ENCODE measurements at regions not wholly inside any gene's neighbourhood (a gene's known extent, or its start where the extent isn't known, plus 50 kb on each side); places are given as distances from the start of the nearest gene placed in this dataset.

- Histone ChIP-seq H3K4me2 (ENCODE audit: low read length) (no peak overlapping the region), H3K9me3 (ENCODE audit: low read length) (no peaks in the 10 kb centered on the region), H4K20me1 (ENCODE audit: insufficient read depth, low read length) (no peaks in the 10 kb centered on the region), H3K4me1 (ENCODE audit: insufficient read depth, low read length, poor library complexity, severe bottlenecking) (no peaks in the 10 kb centered on the region), H3K9me2 (ENCODE audit: insufficient read depth, low read length) (no peaks in the 10 kb centered on the region), H3K27ac (ENCODE audit: low read depth, low read length, poor library complexity, severe bottlenecking) (no peak overlapping the region), H3K79me2 (ENCODE audit: insufficient read depth, low read depth, low read length) (no peaks in the 10 kb centered on the region), H3K4me3 (ENCODE audit: low read depth, low read length, poor library complexity, severe bottlenecking) (no peak overlapping the region), H2AFZ (ENCODE audit: low read length) (no peak overlapping the region), H3K36me3 (ENCODE audit: insufficient read depth, low read length) (no peaks in the 10 kb centered on the region)
- CTCF ChIA-PET (ENCODE audit: unreplicated experiment) = no interaction called here
- no peak for DNase-seq (ENCODE audit: low spot score)
- intact Hi-C loops (cut with micrococcal nuclease; ENCODE audit: unreplicated experiment) = no loop called here
- no TSS peak for BruUV-seq (replicated peaks)
- POLR2A ChIA-PET = interaction anchor here (0.9 kb wide), 1 partner anchor 12 kb away, joined by 5 read pairs; no protein-coding TSS in a partner anchor
- TF ChIP-seq EZH2phosphoT487 (IDR thresholded peaks at IDR 0.05; ENCODE audit: borderline replicate concordance, low read depth, low read length) (no peak), CTCF (conservative IDR thresholded peaks at IDR 0.05; ENCODE audit: low read length) (no peak)
Observed at GRCh38 chr12:60194678-60195077, 598.8 kb downstream of the SLC16A7 start.

DNA sequence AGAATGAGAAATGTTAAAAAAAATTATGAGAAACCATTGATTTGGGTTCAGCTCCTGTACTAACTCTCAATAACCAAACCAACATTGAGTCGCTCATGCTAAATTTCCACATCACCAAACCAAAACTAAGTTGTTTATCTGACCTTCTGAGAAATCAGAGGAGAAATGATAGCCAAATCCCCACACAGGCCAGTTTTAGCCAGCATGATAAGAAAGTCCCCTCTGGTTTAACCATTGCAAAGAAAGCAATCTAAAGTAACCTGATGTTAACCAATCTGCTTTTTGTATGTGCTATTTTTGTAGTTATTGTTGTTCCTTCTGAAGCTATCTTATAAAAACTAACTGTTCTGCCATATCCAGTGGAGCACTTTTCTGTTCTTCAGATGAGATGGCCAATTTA lies 599.7 kb downstream of the SLC16A7 start:
- Histone ChIP-seq H3K9me2 (ENCODE audit: insufficient read depth, low read length) (no peaks in the 10 kb centered on the region), H3K36me3 (ENCODE audit: insufficient read depth, low read length) (no peaks in the 10 kb centered on the region), H3K9me3 (ENCODE audit: low read length) (no peaks in the 10 kb centered on the region), H3K4me1 (ENCODE audit: insufficient read depth, low read length, poor library complexity, severe bottlenecking) (no peaks in the 10 kb centered on the region), H3K4me3 (ENCODE audit: low read depth, low read length, poor library complexity, severe bottlenecking) (no peak overlapping the region), H3K4me2 (ENCODE audit: low read length) (no peak overlapping the region), H4K20me1 (ENCODE audit: insufficient read depth, low read length) (no peaks in the 10 kb centered on the region), H3K79me2 (ENCODE audit: insufficient read depth, low read depth, low read length) (no peaks in the 10 kb centered on the region), H3K27ac (ENCODE audit: low read depth, low read length, poor library complexity, severe bottlenecking) (no peak overlapping the region), H2AFZ (ENCODE audit: low read length) (no peak overlapping the region)
- POLR2A ChIA-PET = interaction anchor here (0.9 kb wide), 1 partner anchor 11 kb away, joined by 5 read pairs; no protein-coding TSS in a partner anchor
- DNase-seq (ENCODE audit: low spot score) = no peak
- CTCF ChIA-PET (ENCODE audit: unreplicated experiment) = no interaction called here
- intact Hi-C loops (cut with micrococcal nuclease; ENCODE audit: unreplicated experiment) = no loop called here
- no TSS peak for BruUV-seq (replicated peaks)
- no peak for TF ChIP-seq CTCF (conservative IDR thresholded peaks at IDR 0.05; ENCODE audit: low read length)
- no peak for TF ChIP-seq EZH2phosphoT487 (IDR thresholded peaks at IDR 0.05; ENCODE audit: borderline replicate concordance, low read depth, low read length)

DNA sequence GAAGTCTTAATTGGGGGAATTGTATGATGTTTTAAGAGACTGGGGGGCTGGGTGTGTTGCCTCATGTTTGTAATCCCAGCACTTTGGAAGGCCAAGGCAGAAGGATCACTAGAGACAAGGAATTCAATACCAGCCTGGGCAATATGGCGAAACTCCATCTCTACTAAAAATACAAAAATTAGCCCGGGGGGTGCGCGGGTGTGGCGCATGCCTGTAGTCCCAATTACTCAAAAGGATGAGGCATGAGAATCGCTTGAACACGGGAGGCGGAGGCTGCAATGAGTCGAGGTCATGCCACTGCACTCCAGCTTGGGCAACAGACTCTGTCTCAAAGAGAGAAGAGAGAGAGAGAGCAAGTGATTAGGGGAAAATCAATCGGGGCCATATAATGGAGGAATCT lies 600.5 kb downstream of the SLC16A7 start:
- TF ChIP-seq EZH2phosphoT487 (IDR thresholded peaks at IDR 0.05; ENCODE audit: borderline replicate concordance, low read depth, low read length) = no peak
- TF ChIP-seq CTCF (conservative IDR thresholded peaks at IDR 0.05; ENCODE audit: low read length) = no peak
- Histone ChIP-seq H2AFZ (ENCODE audit: low read length) (no peak overlapping the region), H4K20me1 (ENCODE audit: insufficient read depth, low read length) (no peaks in the 10 kb centered on the region), H3K79me2 (ENCODE audit: insufficient read depth, low read depth, low read length) (no peaks in the 10 kb centered on the region), H3K4me1 (ENCODE audit: insufficient read depth, low read length, poor library complexity, severe bottlenecking) (no peaks in the 10 kb centered on the region), H3K27ac (ENCODE audit: low read depth, low read length, poor library complexity, severe bottlenecking) (no peak overlapping the region), H3K4me2 (ENCODE audit: low read length) (no peak overlapping the region), H3K9me2 (ENCODE audit: insufficient read depth, low read length) (no peaks in the 10 kb centered on the region), H3K36me3 (ENCODE audit: insufficient read depth, low read length) (no peaks in the 10 kb centered on the region), H3K4me3 (ENCODE audit: low read depth, low read length, poor library complexity, severe bottlenecking) (no peak overlapping the region), H3K9me3 (ENCODE audit: low read length) (no peaks in the 10 kb centered on the region)
- CTCF ChIA-PET (ENCODE audit: unreplicated experiment) = no interaction called here
- POLR2A ChIA-PET = interaction anchor here (0.6 kb wide), 1 partner anchor 671 kb away, joined by 4 read pairs; no protein-coding TSS in a partner anchor
- intact Hi-C loops (cut with micrococcal nuclease; ENCODE audit: unreplicated experiment) = no loop called here
- no peak for DNase-seq (ENCODE audit: low spot score)
- no TSS peak for BruUV-seq (replicated peaks)

Data from OCI-LY7 (cell line).